HepG2 (cell line): ENCODE measurements at regions not wholly inside any gene's neighbourhood (a gene's known extent, or its start where the extent isn't known, plus 50 kb on each side); places are given as distances from the start of the nearest gene placed in this dataset.

Experiments used
- EZH2 ChIP-seq: conservative IDR thresholded peaks from 2 replicates; pipeline ENCODE4 v1.6.1; 2012; ENCODE audit warnings: mild to moderate bottlenecking, low read depth, low read length, moderate library complexity
- GATA4 ChIP-seq: sonication (generic); IDR thresholded peaks from 2 replicates; pipeline ENCODE4 v1.6.1; 2016; ENCODE audit warnings: antibody characterized with exemption, low read depth, borderline replicate concordance
- MAF1 ChIP-seq: sonication (generic); formaldehyde crosslinking; IDR thresholded peaks from 2 replicates; pipeline ENCODE4 v1.5.0; 2020; ENCODE audit warnings: missing genetic modification reagents, borderline replicate concordance
- MYC ChIP-seq: sonication (generic); formaldehyde crosslinking; IDR thresholded peaks from 2 replicates; pipeline ENCODE4 v1.9.0; 2021; ENCODE audit warnings: missing genetic modification reagents, borderline replicate concordance
- NFKB2 ChIP-seq: sonication (generic); formaldehyde crosslinking; IDR thresholded peaks from 2 replicates; pipeline ENCODE4 v1.4.0; 2020; ENCODE audit warnings: missing genetic modification reagents, borderline replicate concordance
- PHB2 ChIP-seq: fragments of 450-650 bp; IDR thresholded peaks from 2 replicates; pipeline ENCODE4 v1.6.1; 2018; ENCODE audit not compliant: partially characterized antibody
- PHF5A ChIP-seq: IDR thresholded peaks from one replicate; pipeline ENCODE4 v1.6.1; 2018; ENCODE audit warnings: low read depth, missing genetic modification reagents; ENCODE audit not compliant: unreplicated experiment
- POLR2AphosphoS5 ChIP-seq: IDR thresholded peaks from 2 replicates; pipeline ENCODE4 v1.6.1; 2012; ENCODE audit warnings: low read depth, low read length
- RBAK ChIP-seq: sonication (generic); formaldehyde crosslinking; IDR thresholded peaks from 2 replicates; pipeline ENCODE4 v1.5.1; 2020; ENCODE audit warnings: mild to moderate bottlenecking, missing genetic modification reagents
- ZNF274 ChIP-seq: sonication (generic); formaldehyde crosslinking; IDR thresholded peaks from 2 replicates; pipeline ENCODE4 v1.5.1; 2020; ENCODE audit warnings: mild to moderate bottlenecking, missing genetic modification reagents
- ZNF816 ChIP-seq: sonication (generic); formaldehyde crosslinking; IDR thresholded peaks from 2 replicates; pipeline ENCODE4 v1.8.0; 2022; ENCODE audit warnings: missing genetic modification reagents, mild to moderate bottlenecking, borderline replicate concordance
- TF ChIP-seq, protein P1 (sequence below): sonication (generic); formaldehyde crosslinking; IDR thresholded peaks from 2 replicates; pipeline ENCODE4 v1.5.1; 2020; ENCODE audit warnings: missing genetic modification reagents, mild to moderate bottlenecking, borderline replicate concordance
- TF ChIP-seq, protein P2 (sequence below): sonication (generic); formaldehyde crosslinking; conservative IDR thresholded peaks from 2 replicates; pipeline ENCODE4 v1.5.0; 2020; ENCODE audit warnings: missing genetic modification reagents
- TF ChIP-seq, protein P3 (sequence below): sonication (generic); formaldehyde crosslinking; IDR thresholded peaks from 2 replicates; pipeline ENCODE4 v1.4.0; 2020; ENCODE audit warnings: mild to moderate bottlenecking, missing genetic modification reagents
- TF ChIP-seq, protein P4 (sequence below): sonication (generic); formaldehyde crosslinking; IDR thresholded peaks from 2 replicates; pipeline ENCODE4 v1.8.0; 2022; ENCODE audit warnings: missing genetic modification reagents, low read depth, mild to moderate bottlenecking, borderline replicate concordance
- TF ChIP-seq, protein P5 (sequence below): sonication (generic); formaldehyde crosslinking; IDR thresholded peaks from 2 replicates; pipeline ENCODE4 v1.8.1; 2022; ENCODE audit warnings: low read depth, mild to moderate bottlenecking, missing genetic modification reagents

DNA sequence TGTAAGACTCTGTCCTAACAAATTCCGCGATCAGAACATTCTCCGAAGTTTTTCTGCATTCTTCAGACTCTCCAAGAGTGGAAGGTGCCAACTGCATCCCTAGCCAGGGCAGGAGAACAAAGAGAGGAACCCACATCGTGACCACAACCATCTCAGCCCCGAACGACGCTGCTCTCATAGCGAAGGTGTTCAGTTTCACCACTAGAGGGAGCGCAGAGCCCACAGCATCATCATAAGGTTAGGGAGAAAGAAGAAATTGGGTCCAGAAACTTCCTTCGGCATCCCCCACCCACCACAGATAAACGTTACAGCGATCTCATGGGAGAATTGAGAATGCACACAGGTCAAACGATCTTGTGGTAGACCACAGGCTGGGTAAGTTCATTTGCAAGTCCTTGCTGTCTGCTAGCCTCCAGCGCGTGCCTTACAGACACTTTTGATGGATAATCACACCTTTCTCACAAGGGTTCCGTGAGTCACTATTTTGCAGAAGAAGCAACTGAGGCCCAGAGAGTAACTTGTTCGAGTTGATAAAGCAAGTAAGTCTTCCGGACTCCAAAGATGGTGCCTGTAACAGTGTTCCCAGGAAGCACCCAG, 53.7 kb upstream of the ARL4C start (continued):
- TF ChIP-seq NFKB2 (CRISPR knock-in tag) = no peak
- TF ChIP-seq, protein P1, sequence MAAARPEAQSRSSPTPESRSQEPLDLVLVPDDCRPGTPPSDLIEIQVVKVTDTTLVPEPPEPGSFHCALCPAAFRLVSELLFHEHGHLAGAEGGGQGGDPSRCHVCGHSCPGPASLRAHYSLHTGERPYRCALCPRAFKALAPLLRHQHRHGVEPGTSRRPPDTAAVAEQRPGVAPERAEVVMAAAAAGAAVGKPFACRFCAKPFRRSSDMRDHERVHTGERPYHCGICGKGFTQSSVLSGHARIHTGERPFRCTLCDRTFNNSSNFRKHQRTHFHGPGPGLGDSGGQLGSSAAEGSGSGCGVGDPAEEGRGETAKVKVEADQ = no peak; the same call in 1 of the 2 replicates
- TF ChIP-seq POLR2AphosphoS5 = no peak
- no peak for TF ChIP-seq GATA4
- no peak for TF ChIP-seq ZNF816 (CRISPR knock-in tag)
- TF ChIP-seq EZH2 = no peak
- TF ChIP-seq, protein P2, sequence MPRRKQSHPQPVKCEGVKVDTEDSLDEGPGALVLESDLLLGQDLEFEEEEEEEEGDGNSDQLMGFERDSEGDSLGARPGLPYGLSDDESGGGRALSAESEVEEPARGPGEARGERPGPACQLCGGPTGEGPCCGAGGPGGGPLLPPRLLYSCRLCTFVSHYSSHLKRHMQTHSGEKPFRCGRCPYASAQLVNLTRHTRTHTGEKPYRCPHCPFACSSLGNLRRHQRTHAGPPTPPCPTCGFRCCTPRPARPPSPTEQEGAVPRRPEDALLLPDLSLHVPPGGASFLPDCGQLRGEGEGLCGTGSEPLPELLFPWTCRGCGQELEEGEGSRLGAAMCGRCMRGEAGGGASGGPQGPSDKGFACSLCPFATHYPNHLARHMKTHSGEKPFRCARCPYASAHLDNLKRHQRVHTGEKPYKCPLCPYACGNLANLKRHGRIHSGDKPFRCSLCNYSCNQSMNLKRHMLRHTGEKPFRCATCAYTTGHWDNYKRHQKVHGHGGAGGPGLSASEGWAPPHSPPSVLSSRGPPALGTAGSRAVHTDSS (CRISPR knock-in tag) = no peak
- TF ChIP-seq, protein P3, sequence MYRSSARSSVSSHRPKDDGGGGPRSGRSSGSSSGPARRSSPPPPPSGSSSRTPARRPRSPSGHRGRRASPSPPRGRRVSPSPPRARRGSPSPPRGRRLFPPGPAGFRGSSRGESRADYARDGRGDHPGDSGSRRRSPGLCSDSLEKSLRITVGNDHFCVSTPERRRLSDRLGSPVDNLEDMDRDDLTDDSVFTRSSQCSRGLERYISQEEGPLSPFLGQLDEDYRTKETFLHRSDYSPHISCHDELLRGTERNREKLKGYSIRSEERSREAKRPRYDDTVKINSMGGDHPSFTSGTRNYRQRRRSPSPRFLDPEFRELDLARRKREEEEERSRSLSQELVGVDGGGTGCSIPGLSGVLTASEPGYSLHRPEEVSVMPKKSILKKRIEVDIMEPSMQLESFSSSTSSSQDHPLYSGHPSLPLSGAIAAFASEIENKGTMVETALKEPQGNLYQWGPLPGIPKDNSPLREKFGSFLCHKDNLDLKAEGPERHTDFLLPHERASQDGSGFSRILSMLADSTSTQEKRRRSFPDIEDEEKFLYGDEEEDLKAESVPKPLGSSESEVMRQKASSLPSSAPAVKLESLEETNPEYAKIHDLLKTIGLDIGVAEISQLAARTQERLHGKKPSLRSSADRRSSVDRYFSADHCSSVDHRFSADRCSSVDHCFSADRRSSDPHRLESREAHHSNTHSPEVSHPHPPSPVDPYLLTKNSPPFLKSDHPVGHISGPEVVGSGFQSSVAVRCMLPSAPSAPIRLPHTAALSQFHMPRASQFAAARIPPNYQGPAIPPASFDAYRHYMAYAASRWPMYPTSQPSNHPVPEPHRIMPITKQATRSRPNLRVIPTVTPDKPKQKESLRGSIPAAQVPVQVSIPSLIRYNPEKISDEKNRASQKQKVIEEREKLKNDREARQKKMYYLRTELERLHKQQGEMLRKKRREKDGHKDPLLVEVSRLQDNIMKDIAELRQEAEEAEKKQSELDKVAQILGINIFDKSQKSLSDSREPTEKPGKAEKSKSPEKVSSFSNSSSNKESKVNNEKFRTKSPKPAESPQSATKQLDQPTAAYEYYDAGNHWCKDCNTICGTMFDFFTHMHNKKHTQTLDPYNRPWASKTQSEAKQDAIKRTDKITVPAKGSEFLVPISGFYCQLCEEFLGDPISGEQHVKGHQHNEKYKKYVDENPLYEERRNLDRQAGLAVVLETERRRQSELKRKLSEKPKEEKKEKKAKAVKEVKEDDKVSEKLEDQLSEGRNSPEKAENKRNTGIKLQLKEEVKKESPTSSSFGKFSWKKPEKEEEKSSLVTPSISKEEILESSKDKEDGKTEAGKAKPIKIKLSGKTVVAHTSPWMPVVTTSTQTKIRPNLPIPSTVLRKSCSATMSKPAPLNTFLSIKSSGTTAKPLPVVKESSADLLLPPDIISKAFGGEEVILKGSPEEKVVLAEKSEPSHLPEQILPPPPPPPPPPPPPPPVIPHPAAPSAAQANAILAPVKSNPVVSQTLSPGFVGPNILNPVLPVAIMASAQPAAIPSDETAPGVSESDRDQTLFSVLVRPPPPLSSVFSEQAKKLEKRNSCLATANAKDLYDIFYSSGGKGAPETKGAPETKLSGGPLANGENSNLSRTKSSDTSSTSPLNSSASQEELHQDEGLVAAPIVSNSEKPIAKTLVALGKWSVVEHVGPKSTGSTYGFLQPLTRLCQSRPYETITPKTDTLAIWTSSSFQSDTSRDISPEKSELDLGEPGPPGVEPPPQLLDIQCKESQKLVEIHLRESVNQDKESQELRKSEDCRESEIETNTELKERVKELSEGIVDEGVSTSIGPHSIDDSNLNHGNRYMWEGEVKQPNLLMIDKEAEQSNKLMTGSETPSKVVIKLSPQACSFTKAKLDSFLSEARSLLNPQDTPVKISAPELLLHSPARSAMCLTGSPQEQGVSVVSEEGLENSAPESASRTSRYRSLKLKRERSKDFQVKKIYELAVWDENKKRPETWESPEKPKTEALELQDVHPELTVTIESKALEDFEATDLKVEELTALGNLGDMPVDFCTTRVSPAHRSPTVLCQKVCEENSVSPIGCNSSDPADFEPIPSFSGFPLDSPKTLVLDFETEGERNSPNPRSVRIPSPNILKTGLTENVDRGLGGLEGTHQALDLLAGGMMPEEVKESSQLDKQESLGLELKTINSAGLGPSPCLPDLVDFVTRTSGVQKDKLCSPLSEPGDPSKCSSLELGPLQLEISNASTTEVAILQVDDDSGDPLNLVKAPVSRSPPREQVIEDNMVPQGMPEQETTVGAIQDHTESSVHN = no peak
- TF ChIP-seq RBAK (CRISPR knock-in tag) = no peak
- TF ChIP-seq, protein P4, sequence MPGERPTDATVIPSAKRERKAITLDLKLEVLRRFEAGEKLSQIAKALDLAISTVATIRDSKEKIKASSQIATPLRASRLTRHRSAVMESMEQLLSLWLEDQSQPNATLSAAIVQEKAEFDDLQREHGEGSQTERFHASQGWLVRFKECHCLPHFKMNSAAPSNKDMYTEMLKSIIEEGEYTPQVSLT (CRISPR knock-in tag) = no peak
- TF ChIP-seq, protein P5, sequence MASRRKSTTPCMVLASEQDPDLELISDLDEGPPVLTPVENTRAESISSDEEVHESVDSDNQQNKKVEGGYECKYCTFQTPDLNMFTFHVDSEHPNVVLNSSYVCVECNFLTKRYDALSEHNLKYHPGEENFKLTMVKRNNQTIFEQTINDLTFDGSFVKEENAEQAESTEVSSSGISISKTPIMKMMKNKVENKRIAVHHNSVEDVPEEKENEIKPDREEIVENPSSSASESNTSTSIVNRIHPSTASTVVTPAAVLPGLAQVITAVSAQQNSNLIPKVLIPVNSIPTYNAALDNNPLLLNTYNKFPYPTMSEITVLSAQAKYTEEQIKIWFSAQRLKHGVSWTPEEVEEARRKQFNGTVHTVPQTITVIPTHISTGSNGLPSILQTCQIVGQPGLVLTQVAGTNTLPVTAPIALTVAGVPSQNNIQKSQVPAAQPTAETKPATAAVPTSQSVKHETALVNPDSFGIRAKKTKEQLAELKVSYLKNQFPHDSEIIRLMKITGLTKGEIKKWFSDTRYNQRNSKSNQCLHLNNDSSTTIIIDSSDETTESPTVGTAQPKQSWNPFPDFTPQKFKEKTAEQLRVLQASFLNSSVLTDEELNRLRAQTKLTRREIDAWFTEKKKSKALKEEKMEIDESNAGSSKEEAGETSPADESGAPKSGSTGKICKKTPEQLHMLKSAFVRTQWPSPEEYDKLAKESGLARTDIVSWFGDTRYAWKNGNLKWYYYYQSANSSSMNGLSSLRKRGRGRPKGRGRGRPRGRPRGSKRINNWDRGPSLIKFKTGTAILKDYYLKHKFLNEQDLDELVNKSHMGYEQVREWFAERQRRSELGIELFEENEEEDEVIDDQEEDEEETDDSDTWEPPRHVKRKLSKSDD (CRISPR knock-in tag) = no peak
- no peak for TF ChIP-seq MYC (CRISPR knock-in tag)
- TF ChIP-seq MAF1 (CRISPR knock-in tag) = no peak
- TF ChIP-seq PHB2 = no peak
- TF ChIP-seq PHF5A (CRISPR knock-in tag) = no peak
- TF ChIP-seq ZNF274 (CRISPR knock-in tag) = no peak
